ENCODE measurements at regions not wholly inside any gene's neighbourhood (a gene's known extent, or its start where the extent isn't known, plus 50 kb on each side); places are given as distances from the start of the nearest gene placed in this dataset.

DNA sequence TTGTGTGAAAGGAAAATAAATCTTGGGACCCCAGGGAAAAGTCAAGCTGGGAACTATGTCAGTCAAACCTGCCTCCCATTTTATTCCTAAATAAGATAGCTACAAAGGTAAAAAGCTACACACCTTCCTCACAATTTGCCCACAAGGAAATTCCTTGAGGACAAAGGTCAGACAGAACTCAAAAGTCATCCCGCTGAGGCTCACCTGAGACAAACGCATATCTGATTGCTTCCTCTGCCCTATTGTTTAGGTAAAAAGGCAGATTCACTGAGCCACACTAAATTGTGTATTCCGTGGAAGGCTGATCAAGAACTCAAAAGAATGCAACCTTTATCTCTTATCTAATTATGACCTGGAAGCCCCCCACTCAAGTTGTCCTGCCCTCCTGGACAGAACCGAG is 58.7 kb upstream of the MAML3 start:
- TF ChIP-seq, protein P1, sequence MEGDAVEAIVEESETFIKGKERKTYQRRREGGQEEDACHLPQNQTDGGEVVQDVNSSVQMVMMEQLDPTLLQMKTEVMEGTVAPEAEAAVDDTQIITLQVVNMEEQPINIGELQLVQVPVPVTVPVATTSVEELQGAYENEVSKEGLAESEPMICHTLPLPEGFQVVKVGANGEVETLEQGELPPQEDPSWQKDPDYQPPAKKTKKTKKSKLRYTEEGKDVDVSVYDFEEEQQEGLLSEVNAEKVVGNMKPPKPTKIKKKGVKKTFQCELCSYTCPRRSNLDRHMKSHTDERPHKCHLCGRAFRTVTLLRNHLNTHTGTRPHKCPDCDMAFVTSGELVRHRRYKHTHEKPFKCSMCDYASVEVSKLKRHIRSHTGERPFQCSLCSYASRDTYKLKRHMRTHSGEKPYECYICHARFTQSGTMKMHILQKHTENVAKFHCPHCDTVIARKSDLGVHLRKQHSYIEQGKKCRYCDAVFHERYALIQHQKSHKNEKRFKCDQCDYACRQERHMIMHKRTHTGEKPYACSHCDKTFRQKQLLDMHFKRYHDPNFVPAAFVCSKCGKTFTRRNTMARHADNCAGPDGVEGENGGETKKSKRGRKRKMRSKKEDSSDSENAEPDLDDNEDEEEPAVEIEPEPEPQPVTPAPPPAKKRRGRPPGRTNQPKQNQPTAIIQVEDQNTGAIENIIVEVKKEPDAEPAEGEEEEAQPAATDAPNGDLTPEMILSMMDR (conservative IDR thresholded peaks at IDR 0.05; ENCODE audit: low read length): no peak
- TF ChIP-seq EZH2phosphoT487 (IDR thresholded peaks at IDR 0.05; ENCODE audit: borderline replicate concordance): no peak

All from Loucy (cell line).